Activated T-cell treated with anti-CD3 and anti-CD28 coated beads, Interleukin-2, amount 50 U/mL, for 4 hours (primary cell): ENCODE measurements at regions not wholly inside any gene's neighbourhood (a gene's known extent, or its start where the extent isn't known, plus 50 kb on each side); places are given as distances from the start of the nearest gene placed in this dataset.

ENCODE experiments used
- ATAC-seq, 2 donors: fragments of 200-7000 bp; cut with Tn5 transposase; one replicate each; pipeline ENCODE4 v1.10.0; 2021
- DNase-seq: peaks from one replicate; pipeline ENCODE4 v3.0.0-alpha.2; 2020
- H3K27me3 Mint-ChIP-seq: one replicate; pipeline ENCODE4 v1.8.0; 2021; ENCODE audit warnings: low read depth, mixed read lengths
- H3K36me3 Mint-ChIP-seq: one replicate; pipeline ENCODE4 v1.8.0; 2022; ENCODE audit warnings: mixed read lengths; ENCODE audit not compliant: insufficient read depth
- H3K4me1 Mint-ChIP-seq: one replicate; pipeline ENCODE4 v1.8.0; 2021; ENCODE audit warnings: low read depth, mixed read lengths
- H3K4me3 Mint-ChIP-seq: one replicate; pipeline ENCODE4 v1.8.0; 2021; ENCODE audit warnings: mild to moderate bottlenecking, moderate library complexity, mixed read lengths
- H3K9me3 Mint-ChIP-seq: one replicate; pipeline ENCODE4 v1.8.0; 2021; ENCODE audit warnings: mixed read lengths

- DNase-seq (no peak), ATAC-seq (no peak)
- Mint-ChIP-seq H3K9me3 (peaks cover 16% of the 10 kb centered on the region), H3K4me1 (no peaks in the 10 kb centered on the region), H3K4me3 (no peak overlapping the region), H3K36me3 (no peaks in the 10 kb centered on the region), H3K27me3 (no peaks in the 10 kb centered on the region)
These were observed 538.3 kb upstream of the BTBD3 start for GRCh38 chr20:11379257-11380011.

GRCh38 chr20:11380283-11380682, 537.4 kb upstream of the BTBD3 start:
- ATAC-seq = no peak
- peaks cover 16% of the 10 kb centered on the region for H3K9me3 Mint-ChIP-seq
- no peaks in the 10 kb centered on the region for H3K36me3 Mint-ChIP-seq
- no peaks in the 10 kb centered on the region for H3K27me3 Mint-ChIP-seq
- no peak overlapping the region for H3K4me3 Mint-ChIP-seq
- no peak for DNase-seq
- H3K4me1 Mint-ChIP-seq = no peaks in the 10 kb centered on the region

DNA sequence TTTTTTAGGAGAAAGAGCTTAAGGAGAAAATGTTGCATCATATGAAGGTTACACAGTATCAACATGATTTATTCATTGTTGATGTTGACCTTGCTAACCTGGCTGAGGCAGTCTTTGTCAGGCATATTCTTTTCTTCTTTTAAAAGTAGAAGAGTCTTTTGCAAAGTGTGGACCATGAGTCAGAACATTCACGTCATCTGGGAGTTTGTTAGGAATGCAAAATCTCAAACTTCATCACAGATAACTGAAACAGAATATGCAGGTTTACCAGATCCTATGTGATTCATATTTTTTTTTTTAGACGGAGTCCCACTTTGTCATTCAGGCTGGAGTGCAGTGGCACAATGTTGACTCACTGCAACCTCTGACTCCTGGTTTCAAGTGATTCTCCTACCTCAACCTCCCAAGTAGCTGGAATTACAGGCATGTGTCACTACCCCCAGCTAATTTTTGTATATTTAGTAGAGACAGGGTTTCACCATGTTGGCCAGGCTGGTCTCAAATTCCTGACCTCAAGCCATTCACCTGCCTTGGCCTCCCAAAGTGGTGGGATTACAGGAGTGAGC, 530.4 kb upstream of the BTBD3 start:
- Mint-ChIP-seq H3K4me3 (no peak overlapping the region), H3K36me3 (no peaks in the 10 kb centered on the region), H3K4me1 (no peaks in the 10 kb centered on the region), H3K27me3 (no peaks in the 10 kb centered on the region), H3K9me3 (peaks cover 4% of the 10 kb centered on the region)
- DNase-seq = no peak
- no peak for ATAC-seq

GRCh38 chr20:11389186-11389585, 528.5 kb upstream of the BTBD3 start:
- DNase-seq (no peak), ATAC-seq (no peak)
- Mint-ChIP-seq H3K27me3 (no peaks in the 10 kb centered on the region), H3K4me3 (no peak overlapping the region), H3K9me3 (no peaks in the 10 kb centered on the region), H3K36me3 (no peaks in the 10 kb centered on the region), H3K4me1 (no peaks in the 10 kb centered on the region)

DNA sequence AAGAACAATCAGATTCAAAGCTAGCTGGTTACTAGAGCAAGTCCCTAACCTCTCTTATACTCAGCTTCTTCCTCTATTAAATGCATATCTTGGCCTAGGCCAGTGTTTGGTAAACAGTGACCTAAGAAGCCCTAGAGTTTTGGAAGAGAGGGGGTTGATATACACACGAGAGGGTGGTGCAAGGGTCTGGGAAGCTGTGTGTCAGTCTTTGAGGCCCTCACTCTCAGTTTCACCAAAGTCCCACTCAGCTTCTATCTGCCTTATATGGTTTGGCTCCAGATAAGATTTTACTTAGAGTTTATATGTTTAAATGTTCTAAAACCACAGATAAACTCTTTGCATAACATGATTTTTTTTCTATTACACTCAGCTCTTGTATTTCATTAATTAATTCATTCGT, 526.1 kb upstream of the BTBD3 start:
- H3K27me3 Mint-ChIP-seq = no peaks in the 10 kb centered on the region
- ATAC-seq = no peak
- no peaks in the 10 kb centered on the region for H3K36me3 Mint-ChIP-seq
- no peaks in the 10 kb centered on the region for H3K9me3 Mint-ChIP-seq
- DNase-seq = no peak
- H3K4me3 Mint-ChIP-seq = no peak overlapping the region
- no peaks in the 10 kb centered on the region for H3K4me1 Mint-ChIP-seq

DNA sequence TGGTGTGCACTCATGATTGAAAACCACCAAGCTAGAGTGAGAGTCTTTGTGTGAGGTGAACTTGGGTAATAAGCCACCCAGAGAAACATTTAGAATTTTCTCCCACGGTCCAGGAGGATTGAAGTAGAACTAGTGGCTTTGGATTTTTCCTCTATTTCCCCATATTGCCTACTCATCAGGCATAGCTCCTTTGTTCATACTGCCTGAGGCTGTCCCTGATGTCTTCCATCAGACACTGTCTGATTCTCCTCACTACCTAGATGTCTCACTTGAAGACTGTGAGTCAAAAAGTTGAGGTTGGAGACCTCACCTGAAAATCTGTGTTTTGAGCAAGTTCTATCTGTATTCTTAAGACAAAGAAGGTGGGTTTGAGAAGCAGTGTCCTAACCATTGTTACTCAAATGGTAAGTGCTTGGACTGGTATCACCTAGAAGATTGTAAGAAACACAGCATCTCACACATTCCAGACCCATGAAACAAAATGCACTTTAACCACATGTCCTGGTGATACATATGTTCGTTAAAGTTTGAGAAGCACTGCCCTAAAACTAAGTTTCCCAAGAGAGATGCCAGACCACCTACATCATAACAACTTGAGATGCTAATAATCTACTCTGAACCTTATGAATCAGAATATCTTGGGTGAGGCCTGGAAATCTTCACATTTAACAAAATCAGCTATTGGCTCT, 523.4 kb upstream of the BTBD3 start:
- no peak for DNase-seq
- H3K4me3 Mint-ChIP-seq = no peak overlapping the region
- H3K4me1 Mint-ChIP-seq = no peaks in the 10 kb centered on the region
- H3K27me3 Mint-ChIP-seq = no peaks in the 10 kb centered on the region
- H3K36me3 Mint-ChIP-seq = no peaks in the 10 kb centered on the region
- no peak for ATAC-seq
- no peaks in the 10 kb centered on the region for H3K9me3 Mint-ChIP-seq

DNA sequence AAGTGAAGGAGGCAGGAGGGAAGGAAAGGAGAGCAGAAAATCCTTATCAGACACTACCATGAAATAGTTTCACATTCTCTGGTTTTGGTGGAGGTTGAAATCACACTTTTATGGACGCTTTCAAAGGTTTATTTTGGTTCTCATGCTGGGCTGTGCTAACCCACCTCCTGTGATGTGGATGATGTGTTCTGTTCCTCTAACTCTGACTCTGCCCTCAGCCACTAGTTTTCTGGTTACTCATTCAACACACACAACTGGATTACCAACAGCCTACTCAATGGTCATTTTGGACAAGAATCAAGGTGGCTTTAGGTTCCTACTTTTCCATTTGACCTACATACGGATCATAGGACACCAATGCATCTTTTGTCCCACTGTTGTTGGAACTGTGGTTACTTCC, 522.1 kb upstream of the BTBD3 start:
- no peak for DNase-seq
- H3K36me3 Mint-ChIP-seq = no peaks in the 10 kb centered on the region
- no peaks in the 10 kb centered on the region for H3K4me1 Mint-ChIP-seq
- no peak overlapping the region for H3K4me3 Mint-ChIP-seq
- no peaks in the 10 kb centered on the region for H3K27me3 Mint-ChIP-seq
- H3K9me3 Mint-ChIP-seq = no peaks in the 10 kb centered on the region
- no peak for ATAC-seq

DNA sequence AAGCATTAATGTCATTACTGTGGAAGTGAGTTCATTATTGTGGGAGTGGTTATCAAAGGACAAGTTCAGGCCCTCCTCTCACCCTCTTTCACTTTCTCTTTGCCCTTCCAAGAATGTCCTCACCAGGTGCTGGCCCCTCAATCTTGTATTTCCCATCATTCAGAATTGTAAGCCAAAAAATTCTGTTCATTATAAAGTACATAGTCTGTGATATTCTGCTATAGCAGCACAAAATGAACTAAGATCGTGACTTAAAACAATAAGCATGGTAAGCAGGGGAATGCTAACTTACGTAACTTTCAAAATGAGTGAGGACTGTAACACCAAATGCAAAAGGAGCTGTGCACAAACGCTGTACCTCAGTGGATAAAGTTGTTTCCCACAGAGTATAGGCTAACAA, 515.7 kb upstream of the BTBD3 start:
- H3K4me3 Mint-ChIP-seq = no peak overlapping the region
- no peaks in the 10 kb centered on the region for H3K27me3 Mint-ChIP-seq
- ATAC-seq = no peak

GRCh38 chr20:11403711-11404110, 514.0 kb upstream of the BTBD3 start:
- Mint-ChIP-seq H3K27me3 (no peaks in the 10 kb centered on the region), H3K4me3 (no peak overlapping the region), H3K9me3 (peaks cover 7% of the 10 kb centered on the region), H3K4me1 (no peaks in the 10 kb centered on the region), H3K36me3 (no peaks in the 10 kb centered on the region)
- DNase-seq (no peak), ATAC-seq (no peak)

More for the DNA sequence above, 515.7 kb upstream of the BTBD3 start:
- no peak for DNase-seq
- H3K36me3 Mint-ChIP-seq = no peaks in the 10 kb centered on the region
- no peaks in the 10 kb centered on the region for H3K4me1 Mint-ChIP-seq
- H3K9me3 Mint-ChIP-seq = peaks cover 5% of the 10 kb centered on the region

GRCh38 chr20:11406877-11407276, 510.8 kb upstream of the BTBD3 start:
- no peak overlapping the region for H3K4me3 Mint-ChIP-seq
- no peaks in the 10 kb centered on the region for H3K4me1 Mint-ChIP-seq
- H3K36me3 Mint-ChIP-seq = no peaks in the 10 kb centered on the region
- DNase-seq (no peak), ATAC-seq (no peak)
- peaks cover 4% of the 10 kb centered on the region for H3K9me3 Mint-ChIP-seq
- H3K27me3 Mint-ChIP-seq = no peaks in the 10 kb centered on the region

GRCh38 chr20:11409561-11409960, 508.1 kb upstream of the BTBD3 start:
- H3K9me3 Mint-ChIP-seq = peaks cover 17% of the 10 kb centered on the region
- no peak overlapping the region for H3K4me3 Mint-ChIP-seq
- DNase-seq (no peak), ATAC-seq (no peak)
- no peaks in the 10 kb centered on the region for H3K27me3 Mint-ChIP-seq
- H3K36me3 Mint-ChIP-seq = no peaks in the 10 kb centered on the region
- H3K4me1 Mint-ChIP-seq = no peaks in the 10 kb centered on the region

DNA sequence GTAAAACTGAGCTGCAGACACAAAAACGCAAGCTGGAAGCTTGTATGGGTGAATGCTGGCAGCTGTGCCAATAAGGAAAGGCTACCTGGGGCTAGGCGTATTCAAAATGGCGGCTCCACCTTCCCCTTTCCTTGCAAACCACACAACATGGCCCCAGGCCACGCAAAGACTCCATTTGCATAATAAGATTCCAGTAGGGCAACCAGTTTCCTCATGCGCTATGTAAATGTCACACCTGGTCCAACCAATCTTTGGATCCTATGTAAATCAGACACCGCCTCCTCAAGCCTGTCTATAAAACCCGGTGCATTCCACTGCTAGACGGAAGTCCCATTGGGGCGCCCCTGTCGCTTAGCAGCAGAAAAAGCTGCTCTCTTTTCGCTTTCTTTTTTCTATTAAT, 505.9 kb upstream of the BTBD3 start:
- no peaks in the 10 kb centered on the region for H3K36me3 Mint-ChIP-seq
- H3K9me3 Mint-ChIP-seq = peaks cover 17% of the 10 kb centered on the region
- DNase-seq = no peak
- H3K4me1 Mint-ChIP-seq = no peaks in the 10 kb centered on the region
- H3K4me3 Mint-ChIP-seq = no peak overlapping the region
- no peak for ATAC-seq
- H3K27me3 Mint-ChIP-seq = no peaks in the 10 kb centered on the region

DNA sequence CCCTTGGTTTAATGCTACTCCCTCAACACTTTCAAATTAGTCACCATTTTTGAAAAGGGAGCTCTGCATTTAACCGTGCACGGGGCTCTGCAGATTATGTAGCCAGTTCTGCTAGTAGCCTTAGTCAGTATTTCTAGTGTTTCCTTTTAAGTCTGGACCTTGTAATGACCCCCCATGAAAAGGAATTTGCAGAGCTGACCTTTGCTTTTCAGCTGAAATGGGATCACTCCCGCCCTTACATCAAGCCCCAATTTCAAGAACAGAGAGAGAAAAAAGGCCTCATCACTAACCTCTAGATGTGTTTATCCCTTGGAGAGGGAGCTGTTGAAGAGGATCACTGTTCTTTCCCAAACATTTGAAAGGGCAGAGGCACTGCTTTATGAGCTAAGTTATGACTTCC, 490.7 kb upstream of the BTBD3 start:
- peaks cover 5% of the 10 kb centered on the region for H3K9me3 Mint-ChIP-seq
- H3K36me3 Mint-ChIP-seq = no peaks in the 10 kb centered on the region
- no peaks in the 10 kb centered on the region for H3K4me1 Mint-ChIP-seq
- no peaks in the 10 kb centered on the region for H3K27me3 Mint-ChIP-seq
- no peak for ATAC-seq
- DNase-seq = no peak
- H3K4me3 Mint-ChIP-seq = no peak overlapping the region

DNA sequence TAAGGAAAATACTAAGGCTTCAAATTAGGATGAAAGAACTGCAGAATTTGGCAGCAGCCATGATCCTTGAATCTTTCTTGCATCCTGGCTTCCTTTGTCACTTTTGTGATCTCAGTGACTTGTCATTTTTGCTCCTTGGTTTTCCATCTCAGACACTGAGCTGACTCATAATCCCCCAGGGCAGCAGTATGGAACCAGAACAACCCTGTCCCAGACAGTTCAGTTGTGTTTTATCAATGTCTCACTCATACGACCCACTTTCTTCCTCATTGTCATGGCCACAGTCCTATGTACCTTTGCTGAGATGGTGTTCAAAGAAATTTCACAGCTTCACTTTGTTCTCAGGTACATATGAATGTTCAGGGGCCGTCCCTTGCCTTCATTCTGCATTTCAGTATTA, 488.5 kb upstream of the BTBD3 start:
- no peak for DNase-seq
- Mint-ChIP-seq H3K4me1 (no peaks in the 10 kb centered on the region), H3K4me3 (no peak overlapping the region), H3K27me3 (no peaks in the 10 kb centered on the region), H3K36me3 (no peaks in the 10 kb centered on the region), H3K9me3 (peaks cover 4% of the 10 kb centered on the region)
- no peak for ATAC-seq

DNA sequence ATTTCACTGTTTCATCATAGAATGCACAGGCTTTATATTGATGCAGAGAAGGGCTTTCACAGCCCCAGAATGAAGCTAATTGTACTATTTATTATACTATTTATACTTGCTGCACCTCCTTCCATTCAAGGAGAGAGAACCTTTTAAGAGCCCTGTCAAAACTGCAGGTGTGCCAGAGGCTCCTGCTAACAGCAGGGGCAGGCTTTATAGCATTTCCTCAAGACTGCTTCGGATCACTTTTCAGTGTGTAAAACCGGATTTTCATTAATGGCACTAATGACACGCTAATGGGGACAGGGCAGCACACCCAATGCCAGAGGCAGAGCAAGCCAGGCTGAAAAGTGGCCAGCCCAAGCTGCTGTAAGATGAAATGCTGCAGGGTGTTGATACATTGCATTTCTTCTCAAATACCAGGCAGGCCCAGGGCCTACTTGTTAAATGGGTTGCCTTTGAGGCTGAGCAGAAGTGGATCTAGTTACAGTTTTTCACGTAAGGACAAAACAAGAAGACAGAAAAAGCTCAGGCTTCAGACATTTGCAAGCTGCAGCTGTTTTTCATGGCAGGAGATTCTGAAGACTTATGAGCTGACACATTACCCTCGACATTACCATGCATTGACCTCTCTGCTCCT, 487.7 kb upstream of the BTBD3 start:
- Mint-ChIP-seq H3K36me3 (no peaks in the 10 kb centered on the region), H3K4me3 (no peak overlapping the region), H3K27me3 (no peaks in the 10 kb centered on the region), H3K4me1 (no peaks in the 10 kb centered on the region), H3K9me3 (peaks cover 11% of the 10 kb centered on the region)
- ATAC-seq (no peak), DNase-seq (no peak)
